Esophagus muscularis mucosa (tissue), 4 donors: ENCODE measurements at regions not wholly inside any gene's neighbourhood (a gene's known extent, or its start where the extent isn't known, plus 50 kb on each side); places are given as distances from the start of the nearest gene placed in this dataset.

Experiments
- DNase-seq: peaks from one replicate; pipeline ENCODE4 v3.0.0-alpha.2; 2017; ENCODE audit errors: extremely low spot score
- H3K27ac ChIP-seq, 4 donors: fragments of 200-600 bp; sonication (generic); replicated peaks in 1 of 4; 1 replicate in 3 of 4; 2 replicates in 1 of 4; pipeline ENCODE4 v1.5.1; 2016 to 2019; ENCODE audit warnings: mild to moderate bottlenecking in 1 of 4
- H3K27me3 ChIP-seq, 4 donors: fragments of 200-600 bp; sonication (generic); one replicate each; pipeline versions ENCODE4 v1.5.1 to v1.6.0; 2016 to 2019
- H3K36me3 ChIP-seq, 4 donors: fragments of 200-600 bp; sonication (generic); one replicate each; pipeline ENCODE4 v1.5.1; 2016 to 2019
- H3K4me1 ChIP-seq, 4 donors: fragments of 200-600 bp; sonication (generic); one replicate each; pipeline ENCODE4 v1.5.1; 2016 to 2019
- H3K4me3 ChIP-seq, 4 donors: fragments of 200-600 bp; sonication (generic); 1 replicate in 2 of 4; 2 replicates in 2 of 4; pipeline ENCODE4 v1.5.1; 2016 to 2019; ENCODE audit warnings: mild to moderate bottlenecking in 4 of 4, moderate library complexity in 1 of 4
- H3K9me3 ChIP-seq, 4 donors: fragments of 200-600 bp; sonication (generic); 1 replicate in 3 of 4; 2 replicates in 1 of 4; pipeline ENCODE4 v1.5.1; 2016 to 2019
- EP300 ChIP-seq: sonication (generic); formaldehyde crosslinking; IDR thresholded peaks from one replicate; pipeline ENCODE4 v1.6.1; 2017; ENCODE audit warnings: antibody characterized with exemption
- POLR2A ChIP-seq: fragments of 450-650 bp; IDR thresholded peaks from one replicate; pipeline ENCODE4 v1.6.1; 2017; ENCODE audit warnings: antibody characterized with exemption, moderate library complexity, mild to moderate bottlenecking, low read depth
- POLR2AphosphoS5 ChIP-seq, 2 donors: sonication (generic); formaldehyde crosslinking; IDR thresholded peaks; one replicate each; pipeline ENCODE4 v1.6.1; 2017; ENCODE audit warnings: antibody characterized with exemption in 2 of 2
- WGBS: methylation state at CpG from one replicate; pipeline ENCODE4 v1.1.5; 2018; 5-methylcytosine and 5-hydroxymethylcytosine counted together
- intact Hi-C: fragments of 100-400 bp; cut with DNase I; formaldehyde crosslinking; loops from one replicate; pipeline ENCODE4 v1.15.1; 2023
- TF ChIP-seq, protein P1 (sequence below), 3 experiments: fragments of 200-600 bp in 2 of 3; fragments of 450-650 bp in 1 of 3; sonication (generic) in 2 of 3; IDR thresholded peaks; one replicate each; pipeline ENCODE4 v1.5.1; 2017 to 2019; ENCODE audit warnings: antibody characterized with exemption in 3 of 3, mild to moderate bottlenecking in 2 of 3, moderate library complexity in 1 of 3

DNA sequence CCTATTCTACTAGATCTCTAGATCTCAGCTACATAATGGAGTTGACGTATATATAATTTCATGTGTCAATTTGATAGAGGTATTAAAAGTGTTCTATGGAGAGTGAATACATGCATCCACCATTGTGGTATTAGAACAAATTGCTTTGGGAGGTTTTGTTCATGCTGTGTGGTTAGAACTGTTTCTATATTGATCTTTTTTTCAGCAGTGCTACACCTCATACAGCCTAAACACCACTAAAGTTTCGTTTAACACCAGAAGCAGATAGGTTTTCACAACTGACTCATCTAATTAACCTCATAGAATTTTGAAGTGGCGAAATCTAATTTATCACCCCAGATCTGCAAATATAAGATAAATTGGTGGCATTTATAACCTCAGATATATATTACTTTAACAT is 269.4 kb upstream of the SEMA6A start:
- no peaks in the 10 kb centered on the region for H3K27me3 ChIP-seq
- intact Hi-C loops = no loop called here
- no peaks in the 10 kb centered on the region for H3K4me1 ChIP-seq
- H3K4me3 ChIP-seq = no peak overlapping the region
- WGBS = 93% methylated on average over 3 of the region's 3 CpGs
- H3K36me3 ChIP-seq = no peaks in the 10 kb centered on the region
- no peak for DNase-seq
- TF ChIP-seq EP300 = no peak
- TF ChIP-seq POLR2A = no peak
- no peak for TF ChIP-seq POLR2AphosphoS5 (IDR thresholded peaks at IDR 0.05)
- TF ChIP-seq, protein P1, sequence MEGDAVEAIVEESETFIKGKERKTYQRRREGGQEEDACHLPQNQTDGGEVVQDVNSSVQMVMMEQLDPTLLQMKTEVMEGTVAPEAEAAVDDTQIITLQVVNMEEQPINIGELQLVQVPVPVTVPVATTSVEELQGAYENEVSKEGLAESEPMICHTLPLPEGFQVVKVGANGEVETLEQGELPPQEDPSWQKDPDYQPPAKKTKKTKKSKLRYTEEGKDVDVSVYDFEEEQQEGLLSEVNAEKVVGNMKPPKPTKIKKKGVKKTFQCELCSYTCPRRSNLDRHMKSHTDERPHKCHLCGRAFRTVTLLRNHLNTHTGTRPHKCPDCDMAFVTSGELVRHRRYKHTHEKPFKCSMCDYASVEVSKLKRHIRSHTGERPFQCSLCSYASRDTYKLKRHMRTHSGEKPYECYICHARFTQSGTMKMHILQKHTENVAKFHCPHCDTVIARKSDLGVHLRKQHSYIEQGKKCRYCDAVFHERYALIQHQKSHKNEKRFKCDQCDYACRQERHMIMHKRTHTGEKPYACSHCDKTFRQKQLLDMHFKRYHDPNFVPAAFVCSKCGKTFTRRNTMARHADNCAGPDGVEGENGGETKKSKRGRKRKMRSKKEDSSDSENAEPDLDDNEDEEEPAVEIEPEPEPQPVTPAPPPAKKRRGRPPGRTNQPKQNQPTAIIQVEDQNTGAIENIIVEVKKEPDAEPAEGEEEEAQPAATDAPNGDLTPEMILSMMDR (IDR thresholded peaks at IDR 0.05) = no peak
- no peaks in the 10 kb centered on the region for H3K9me3 ChIP-seq
- H3K27ac ChIP-seq = no peak overlapping the region

DNA sequence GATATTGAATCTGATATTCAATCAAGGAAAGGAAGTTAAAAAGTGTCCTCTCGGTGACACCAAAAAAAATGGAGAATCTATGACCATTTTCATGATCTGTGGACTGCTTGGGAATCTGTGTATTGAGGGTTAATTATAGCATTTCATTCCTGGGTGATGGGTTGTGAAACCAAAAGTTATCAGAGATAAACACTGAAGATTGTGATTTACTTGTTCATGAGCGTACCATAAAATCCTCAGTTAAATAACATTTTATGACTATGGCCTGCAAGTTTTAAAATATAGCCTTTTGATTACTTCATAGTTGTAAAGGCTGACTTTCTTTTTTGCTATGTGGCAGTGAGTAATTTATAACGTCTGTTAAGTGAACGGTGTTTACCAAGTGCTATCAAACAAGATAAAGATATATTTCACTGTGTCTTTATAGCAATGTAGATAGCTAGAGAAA is 267.9 kb upstream of the SEMA6A start:
- no peak for DNase-seq
- no peaks in the 10 kb centered on the region for H3K36me3 ChIP-seq
- WGBS = 78% methylated on average over 4 of the region's 4 CpGs
- no peak overlapping the region for H3K4me3 ChIP-seq
- intact Hi-C loops = no loop called here
- no peaks in the 10 kb centered on the region for H3K27me3 ChIP-seq
- H3K27ac ChIP-seq = no peak overlapping the region
- peaks cover 0 to 4% (median 3%) of the 10 kb centered on the region in 4 donors for H3K4me1 ChIP-seq
- TF ChIP-seq POLR2AphosphoS5 (IDR thresholded peaks at IDR 0.05) (no peak), POLR2A (no peak), EP300 (no peak)
- TF ChIP-seq, protein P1 (IDR thresholded peaks at IDR 0.05) = no peak
- no peaks in the 10 kb centered on the region for H3K9me3 ChIP-seq

DNA sequence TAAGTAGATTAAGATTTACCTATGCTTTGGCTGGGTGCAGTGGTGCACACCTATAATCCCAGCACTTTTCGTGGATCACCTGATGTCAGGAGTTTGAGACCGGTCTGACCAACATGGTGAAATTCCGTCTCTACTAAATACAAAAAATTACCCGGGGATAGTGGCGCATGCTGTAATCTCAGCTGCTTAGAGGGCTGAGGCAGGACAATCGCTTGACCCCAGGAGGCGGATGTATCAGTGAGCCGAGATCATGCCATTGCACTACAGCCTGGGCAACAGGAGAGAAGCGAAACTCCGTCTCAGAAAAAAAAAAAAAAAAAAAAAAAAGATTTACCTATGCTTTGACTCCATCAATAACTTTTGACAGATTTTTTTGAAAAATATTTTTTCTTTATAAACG is 267.1 kb upstream of the SEMA6A start:
- Histone ChIP-seq H3K4me1 (peaks cover 0 to 5% (median 4%) of the 10 kb centered on the region in 4 donors), H3K9me3 (no peaks in the 10 kb centered on the region), H3K36me3 (no peaks in the 10 kb centered on the region), H3K27ac (no peak overlapping the region), H3K4me3 (no peak overlapping the region), H3K27me3 (no peaks in the 10 kb centered on the region)
- TF ChIP-seq EP300 (no peak), POLR2A (no peak)
- TF ChIP-seq, protein P1 (IDR thresholded peaks at IDR 0.05) = no peak
- no peak for DNase-seq
- 95% methylated on average over 11 of the region's 11 CpGs for WGBS
- intact Hi-C loops = no loop called here

DNA sequence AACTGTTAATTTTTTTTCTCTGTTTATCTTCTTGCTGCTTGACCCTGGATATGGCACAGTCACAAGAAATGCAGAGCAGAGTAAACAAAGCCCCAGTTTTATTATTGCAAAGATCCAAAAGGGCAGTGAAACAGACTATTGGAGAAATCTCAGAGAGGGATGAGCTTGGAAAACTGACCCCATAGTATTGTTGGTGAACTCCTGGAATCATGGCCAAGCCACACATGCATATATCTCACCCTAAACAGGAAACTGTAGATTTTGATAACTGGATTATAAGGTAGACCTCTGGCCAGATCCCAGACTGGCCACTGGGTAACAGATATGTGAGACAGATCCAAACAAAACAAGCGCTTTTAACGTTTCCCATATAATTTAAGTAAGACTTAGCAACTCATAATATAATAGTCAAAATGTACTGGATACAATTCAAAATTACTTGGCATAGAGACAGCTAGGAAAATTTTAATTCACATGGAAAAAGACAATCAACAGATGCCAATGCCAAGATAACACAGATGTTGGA is 263.5 kb upstream of the SEMA6A start:
- no peak overlapping the region for H3K4me3 ChIP-seq
- WGBS = 40% methylated on average over 2 of the region's 2 CpGs
- no peak overlapping the region for H3K27ac ChIP-seq
- no peaks in the 10 kb centered on the region for H3K36me3 ChIP-seq
- intact Hi-C loops = no loop called here
- DNase-seq = no peak
- peaks cover 0 to 5% (median 4%) of the 10 kb centered on the region in 4 donors for H3K4me1 ChIP-seq
- H3K9me3 ChIP-seq = no peaks in the 10 kb centered on the region
- H3K27me3 ChIP-seq = no peaks in the 10 kb centered on the region
- TF ChIP-seq EP300 (no peak), POLR2AphosphoS5 (IDR thresholded peaks at IDR 0.05) (no peak), POLR2A (no peak)
- TF ChIP-seq, protein P1 (IDR thresholded peaks at IDR 0.05) = no peak
